Coronary artery (tissue), 2 donors: ENCODE measurements at regions not wholly inside any gene's neighbourhood (a gene's known extent, or its start where the extent isn't known, plus 50 kb on each side); places are given as distances from the start of the nearest gene placed in this dataset.

Experiments used
- DNase-seq: peaks from one replicate; pipeline ENCODE4 v3.0.0-alpha.2; 2017; ENCODE audit warnings: low spot score
- H3K27ac ChIP-seq, 2 donors: fragments of 200-600 bp; sonication (generic); one replicate each; pipeline ENCODE4 v1.5.1; 2016 to 2019
- H3K4me3 ChIP-seq: fragments of 200-600 bp; sonication (generic); 2 replicates; pipeline ENCODE4 v1.5.1; 2016; ENCODE audit warnings: mild to moderate bottlenecking, moderate library complexity
- CTCF ChIP-seq: fragments of 200-600 bp; sonication (generic); IDR thresholded peaks from one replicate; pipeline ENCODE4 v1.5.1; 2019; ENCODE audit warnings: antibody characterized with exemption

GRCh38 chr13:74438901-74439300, 304.7 kb upstream of the KLF12 start:
- no peak overlapping the region for H3K27ac ChIP-seq
- DNase-seq, result no peak
- no peak for TF ChIP-seq CTCF
- no peak overlapping the region for H3K4me3 ChIP-seq

GRCh38 chr13:74434782-74435181, 300.6 kb upstream of the KLF12 start:
- H3K4me3 ChIP-seq, result no peak overlapping the region
- H3K27ac ChIP-seq, result no peak overlapping the region

GRCh38 chr13:74424455-74424854, 290.3 kb upstream of the KLF12 start:
- Histone ChIP-seq H3K27ac (no peak overlapping the region), H3K4me3 (no peak overlapping the region)
- DNase-seq, result no peak
- no peak for TF ChIP-seq CTCF

More at GRCh38 chr13:74434782-74435181, 300.6 kb upstream of the KLF12 start:
- no peak for TF ChIP-seq CTCF
- no peak for DNase-seq

GRCh38 chr13:74423434-74423833, 289.2 kb upstream of the KLF12 start:
- DNase-seq, result no peak
- H3K27ac ChIP-seq, result no peak overlapping the region
- H3K4me3 ChIP-seq, result no peak overlapping the region
- no peak for TF ChIP-seq CTCF

GRCh38 chr13:74414458-74414857, 280.3 kb upstream of the KLF12 start:
- no peak overlapping the region for H3K4me3 ChIP-seq
- H3K27ac ChIP-seq, result no peak overlapping the region
- TF ChIP-seq CTCF, result no peak
- DNase-seq, result no peak

GRCh38 chr13:74413482-74413881, 279.3 kb upstream of the KLF12 start:
- no peak overlapping the region for H3K27ac ChIP-seq
- no peak for TF ChIP-seq CTCF
- H3K4me3 ChIP-seq, result no peak overlapping the region
- DNase-seq, result no peak

GRCh38 chr13:74409551-74409950, 275.3 kb upstream of the KLF12 start:
- Histone ChIP-seq H3K4me3 (no peak overlapping the region), H3K27ac (no peak overlapping the region)
- DNase-seq, result no peak
- TF ChIP-seq CTCF, result no peak
